GM18517 (cell line): ENCODE measurements at regions not wholly inside any gene's neighbourhood (a gene's known extent, or its start where the extent isn't known, plus 50 kb on each side); places are given as distances from the start of the nearest gene placed in this dataset.
"Not testable (repeated sequence)": the region's sequence is repeated elsewhere in the genome, so short reads cannot be mapped to it uniquely, and the experiment has no call there.

Experiments
- ATAC-seq: cut with Tn5 transposase; IDR thresholded peaks from one replicate; pipeline ENCODE4 v1.9.1; 2021; ENCODE audit warnings: mild to moderate bottlenecking, moderate library complexity; ENCODE audit not compliant: unreplicated experiment

GRCh38 chr5:130624805-130625204 is 540.3 kb downstream of the HINT1 start:
- no peak for ATAC-seq

- no peak for ATAC-seq
These were observed 548.9 kb downstream of the HINT1 start for GRCh38 chr5:130616161-130616560.

GRCh38 chr5:130605234-130605633 is 559.8 kb downstream of the HINT1 start:
- ATAC-seq = no peak

- ATAC-seq = not testable (repeated sequence)
These were observed 568.4 kb downstream of the HINT1 start for GRCh38 chr5:130596647-130597046.

- ATAC-seq = no peak
These were observed 584.8 kb downstream of the HINT1 start for GRCh38 chr5:130580264-130580663.

- ATAC-seq = no peak
These were observed 586.7 kb downstream of the HINT1 start for GRCh38 chr5:130578354-130578753.

GRCh38 chr5:130571076-130571475 is 594.0 kb downstream of the HINT1 start:
- no peak for ATAC-seq

GRCh38 chr5:130568791-130569190 is 596.3 kb downstream of the HINT1 start:
- no peak for ATAC-seq

GRCh38 chr5:130555429-130555828 is 609.6 kb downstream of the HINT1 start:
- ATAC-seq = no peak

- ATAC-seq = no peak
These were observed 614.5 kb downstream of the HINT1 start for GRCh38 chr5:130550562-130550928.

GRCh38 chr5:130549884-130550561 is 615.0 kb downstream of the HINT1 start:
- ATAC-seq = no peak

GRCh38 chr5:130546211-130546610 is 618.8 kb downstream of the HINT1 start:
- ATAC-seq = no peak

GRCh38 chr5:130545291-130545690 is 619.8 kb downstream of the HINT1 start:
- no peak for ATAC-seq

GRCh38 chr5:130541617-130542221 is 623.3 kb downstream of the HINT1 start:
- ATAC-seq = no peak

- ATAC-seq = no peak
These were observed 628.4 kb downstream of the HINT1 start for GRCh38 chr5:130536691-130537090.

- ATAC-seq = no peak
These were observed 628.5 kb downstream of the CHSY3 start for GRCh38 chr5:130532786-130533185.

- no peak for ATAC-seq
These were observed 625.5 kb downstream of the CHSY3 start for GRCh38 chr5:130529511-130530485.

- ATAC-seq = no peak
These were observed 624.8 kb downstream of the CHSY3 start for GRCh38 chr5:130529111-130529510.

- no peak for ATAC-seq
These were observed 624.2 kb downstream of the CHSY3 start for GRCh38 chr5:130528474-130528873.

- ATAC-seq = no peak
These were observed 622.4 kb downstream of the CHSY3 start for GRCh38 chr5:130526708-130527107.

- no peak for ATAC-seq
These were observed 615.9 kb downstream of the CHSY3 start for GRCh38 chr5:130520211-130520610.
